Neural cell (in vitro differentiated cells): ENCODE measurements at regions not wholly inside any gene's neighbourhood (a gene's known extent, or its start where the extent isn't known, plus 50 kb on each side); places are given as distances from the start of the nearest gene placed in this dataset.
"Not testable (repeated sequence)": the region's sequence is repeated elsewhere in the genome, so short reads cannot be mapped to it uniquely, and the experiment has no call there.

Source experiments
- H2AFZ ChIP-seq: fragments of 200-600, 300-800 bp; sonication (generic), shearing (Covaris generic); 2 replicates; pipeline ENCODE4 v1.6.0; 2014; ENCODE audit warnings: low read depth, mild to moderate bottlenecking, antibody characterized with exemption, low read length, moderate library complexity
- H3F3A ChIP-seq: fragments of 200-600 bp; shearing (Covaris generic); 2 replicates; pipeline ENCODE4 v1.6.1; 2016; ENCODE audit warnings: mild to moderate bottlenecking, moderate library complexity, mixed read lengths, antibody characterized with exemption, low read length; ENCODE audit not compliant: insufficient read depth, poor library complexity, severe bottlenecking
- H3K27ac ChIP-seq: fragments of 200-600, 300-800 bp; sonication (generic), shearing (Covaris generic); 2 replicates; pipeline ENCODE4 v1.5.1; 2014; ENCODE audit warnings: mild to moderate bottlenecking, low read length, moderate library complexity
- H3K27me3 ChIP-seq: fragments of 300-800, 200-600 bp; sonication (generic), shearing (Covaris generic); 2 replicates; pipeline ENCODE4 v1.6.0; 2014; ENCODE audit warnings: mild to moderate bottlenecking, low read depth, low read length, moderate library complexity; ENCODE audit not compliant: insufficient read depth
- H3K36me3 ChIP-seq: fragments of 300-800, 200-600 bp; sonication (generic), shearing (Covaris generic); 2 replicates; pipeline ENCODE4 v1.5.1; 2014; ENCODE audit warnings: mild to moderate bottlenecking, antibody characterized with exemption, low read length, moderate library complexity; ENCODE audit not compliant: insufficient read depth
- H3K4me2 ChIP-seq: fragments of 300-800, 200-600 bp; sonication (generic), shearing (Covaris generic); 2 replicates; pipeline ENCODE4 v1.6.0; 2014; ENCODE audit warnings: mild to moderate bottlenecking, low read length
- H3K4me3 ChIP-seq: fragments of 300-800, 200-600 bp; sonication (generic), shearing (Covaris generic); 2 replicates; pipeline ENCODE4 v1.5.1; 2014; ENCODE audit warnings: mild to moderate bottlenecking, low read length, moderate library complexity
- H3K79me2 ChIP-seq: fragments of 200-600 bp; shearing (Covaris generic); replicated peaks from 2 replicates; pipeline ENCODE4 v1.6.0; 2014; ENCODE audit warnings: mild to moderate bottlenecking, low read length, moderate library complexity; ENCODE audit not compliant: insufficient read depth
- H3K9ac ChIP-seq: fragments of 300-800, 200-600 bp; sonication (generic), shearing (Covaris generic); 2 replicates; pipeline ENCODE4 v1.6.1; 2016; ENCODE audit warnings: mild to moderate bottlenecking, low read length, mixed read lengths
- H3K9me2 ChIP-seq: fragments of 200-600 bp; shearing (Covaris generic); 2 replicates; pipeline ENCODE4 v1.6.1; 2016; ENCODE audit warnings: mild to moderate bottlenecking, low read length, mixed read lengths; ENCODE audit not compliant: insufficient read depth
- H3K9me3 ChIP-seq: fragments of 200-600, 300-800 bp; sonication (generic), shearing (Covaris generic); 2 replicates; pipeline ENCODE4 v1.6.1; 2016; ENCODE audit warnings: mild to moderate bottlenecking, mixed run types, low read length, moderate library complexity, mixed read lengths
- H4K20me1 ChIP-seq: fragments of 200-600 bp; shearing (Covaris generic); 2 replicates; pipeline ENCODE4 v1.6.1; 2016; ENCODE audit warnings: mild to moderate bottlenecking, mixed run types; ENCODE audit not compliant: insufficient read depth
- CTCF ChIP-seq: fragments of 450-650 bp; IDR thresholded peaks from 2 replicates; pipeline ENCODE4 v1.5.1; 2014; ENCODE audit warnings: antibody characterized with exemption, mild to moderate bottlenecking, moderate library complexity; ENCODE audit not compliant: poor library complexity, severe bottlenecking
- EP300 ChIP-seq: fragments of 450-650 bp; conservative IDR thresholded peaks from 2 replicates; pipeline ENCODE4 v1.6.1; 2014; ENCODE audit warnings: antibody characterized with exemption, mild to moderate bottlenecking, moderate library complexity; ENCODE audit not compliant: poor library complexity, severe bottlenecking
- MXI1 ChIP-seq: fragments of 450-650 bp; conservative IDR thresholded peaks from 2 replicates; pipeline ENCODE4 v1.6.1; 2014; ENCODE audit warnings: antibody characterized with exemption, mild to moderate bottlenecking; ENCODE audit not compliant: poor library complexity, severe bottlenecking
- REST ChIP-seq: IDR thresholded peaks from 2 replicates; pipeline ENCODE4 v1.6.1; 2012; ENCODE audit warnings: borderline replicate concordance
- TAF1 ChIP-seq: IDR thresholded peaks from 2 replicates; pipeline ENCODE4 v1.6.1; 2012; ENCODE audit warnings: low read depth

- not testable (repeated sequence) for H4K20me1 ChIP-seq, H3K9me3 ChIP-seq, H3K79me2 ChIP-seq, H2AFZ ChIP-seq, H3K27me3 ChIP-seq, H3K27ac ChIP-seq, H3K36me3 ChIP-seq, H3F3A ChIP-seq, H3K9me2 ChIP-seq, H3K4me3 ChIP-seq, H3K9ac ChIP-seq, H3K4me2 ChIP-seq
Observed at GRCh38 chr17:15877882-15878500, 66.9 kb upstream of the ADORA2B start.

- Histone ChIP-seq H2AFZ (no peak overlapping the region), H3K9ac (no peak overlapping the region), H3K27ac (no peak overlapping the region), H3K36me3 (no peaks in the 10 kb centered on the region), H3K4me2 (no peak overlapping the region), H3K4me3 (no peak overlapping the region), H4K20me1 (no peaks in the 10 kb centered on the region), H3K79me2 (no peaks in the 10 kb centered on the region), H3F3A (no peaks in the 10 kb centered on the region), H3K27me3 (no peaks in the 10 kb centered on the region), H3K9me3 (no peaks in the 10 kb centered on the region), H3K9me2 (no peaks in the 10 kb centered on the region)
- no peak for TF ChIP-seq CTCF
- no peak for TF ChIP-seq EP300
- TF ChIP-seq MXI1, result no peak
Observed at GRCh38 chr17:15882058-15882720, 62.7 kb upstream of the ADORA2B start.

GRCh38 chr17:15882777-15883176 lies 62.2 kb upstream of the ADORA2B start:
- Histone ChIP-seq H2AFZ (no peak overlapping the region), H3K27ac (no peak overlapping the region), H3K9me2 (no peaks in the 10 kb centered on the region), H3K9ac (no peak overlapping the region), H4K20me1 (no peaks in the 10 kb centered on the region), H3K9me3 (no peaks in the 10 kb centered on the region), H3K36me3 (no peaks in the 10 kb centered on the region), H3K27me3 (no peaks in the 10 kb centered on the region), H3F3A (no peaks in the 10 kb centered on the region), H3K4me2 (no peak overlapping the region), H3K79me2 (no peaks in the 10 kb centered on the region), H3K4me3 (no peak overlapping the region)
- no peak for TF ChIP-seq REST
- TF ChIP-seq CTCF, result no peak
- no peak for TF ChIP-seq TAF1
